Astrocyte of the cerebellum (primary cell): ENCODE measurements at regions not wholly inside any gene's neighbourhood (a gene's known extent, or its start where the extent isn't known, plus 50 kb on each side); places are given as distances from the start of the nearest gene placed in this dataset.

ENCODE experiments used
- DNase-seq: peaks from one replicate; pipeline ENCODE4 v3.0.0-alpha.2; 2011; ENCODE audit warnings: low read depth
- H3K4me3 ChIP-seq: 2 replicates; pipeline ENCODE4 v1.5.1; 2011; ENCODE audit warnings: mild to moderate bottlenecking, low read depth, low read length, moderate library complexity
- in situ Hi-C: cut with HindIII; loops from 2 replicates; pipeline ENCODE4 v1.10.0; 2017; ENCODE audit warnings: low sequenced_read_pairs
- TF ChIP-seq, protein P1 (sequence below): IDR thresholded peaks from 2 replicates; pipeline ENCODE4 v1.5.1; 2012; ENCODE audit warnings: low read length, low read depth, moderate library complexity, mild to moderate bottlenecking; ENCODE audit errors: missing control alignments

DNA sequence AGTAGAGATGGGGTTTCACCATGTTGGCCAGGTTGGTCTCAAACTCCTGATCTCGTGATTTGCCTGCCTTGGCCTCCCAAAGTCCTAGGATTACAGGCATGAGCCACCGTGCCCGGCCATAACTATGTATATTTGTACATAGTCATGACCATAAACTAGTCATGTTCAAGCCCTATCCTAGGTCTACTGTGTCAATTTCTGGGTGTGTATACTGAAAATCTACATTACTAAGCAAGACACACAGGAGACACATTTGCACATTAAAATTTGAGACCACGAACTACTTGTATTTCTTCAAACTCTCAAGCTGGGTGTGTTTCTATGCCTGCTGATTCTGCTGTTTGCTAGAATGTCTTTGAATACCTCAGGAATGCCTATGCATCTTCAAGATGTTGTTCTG, 451.3 kb upstream of the MCTP2 start:
- no peak overlapping the region for H3K4me3 ChIP-seq
- TF ChIP-seq, protein P1, sequence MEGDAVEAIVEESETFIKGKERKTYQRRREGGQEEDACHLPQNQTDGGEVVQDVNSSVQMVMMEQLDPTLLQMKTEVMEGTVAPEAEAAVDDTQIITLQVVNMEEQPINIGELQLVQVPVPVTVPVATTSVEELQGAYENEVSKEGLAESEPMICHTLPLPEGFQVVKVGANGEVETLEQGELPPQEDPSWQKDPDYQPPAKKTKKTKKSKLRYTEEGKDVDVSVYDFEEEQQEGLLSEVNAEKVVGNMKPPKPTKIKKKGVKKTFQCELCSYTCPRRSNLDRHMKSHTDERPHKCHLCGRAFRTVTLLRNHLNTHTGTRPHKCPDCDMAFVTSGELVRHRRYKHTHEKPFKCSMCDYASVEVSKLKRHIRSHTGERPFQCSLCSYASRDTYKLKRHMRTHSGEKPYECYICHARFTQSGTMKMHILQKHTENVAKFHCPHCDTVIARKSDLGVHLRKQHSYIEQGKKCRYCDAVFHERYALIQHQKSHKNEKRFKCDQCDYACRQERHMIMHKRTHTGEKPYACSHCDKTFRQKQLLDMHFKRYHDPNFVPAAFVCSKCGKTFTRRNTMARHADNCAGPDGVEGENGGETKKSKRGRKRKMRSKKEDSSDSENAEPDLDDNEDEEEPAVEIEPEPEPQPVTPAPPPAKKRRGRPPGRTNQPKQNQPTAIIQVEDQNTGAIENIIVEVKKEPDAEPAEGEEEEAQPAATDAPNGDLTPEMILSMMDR: no peak
- in situ Hi-C loops: no loop called here
- no peak for DNase-seq

DNA sequence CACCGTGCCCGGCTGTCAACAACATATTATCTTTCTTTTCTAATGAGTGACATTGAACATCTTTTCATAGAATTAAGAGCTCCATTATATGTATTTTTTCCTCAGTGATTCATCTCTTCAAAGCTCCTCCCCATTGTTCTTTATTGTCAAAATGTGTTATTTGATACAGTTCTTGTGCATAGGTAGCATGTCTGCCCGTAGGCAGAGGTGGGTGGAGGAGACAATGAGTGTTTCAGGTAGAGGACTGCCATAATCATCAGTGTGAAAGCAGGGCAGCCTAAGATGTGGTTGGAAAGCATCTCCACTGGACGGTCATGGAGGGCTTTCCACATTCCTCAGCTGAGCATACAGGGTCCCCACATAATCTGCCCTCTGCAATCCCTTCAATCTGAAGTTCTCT, 452.0 kb upstream of the MCTP2 start:
- TF ChIP-seq, protein P1: no peak
- in situ Hi-C loops: no loop called here

DNA sequence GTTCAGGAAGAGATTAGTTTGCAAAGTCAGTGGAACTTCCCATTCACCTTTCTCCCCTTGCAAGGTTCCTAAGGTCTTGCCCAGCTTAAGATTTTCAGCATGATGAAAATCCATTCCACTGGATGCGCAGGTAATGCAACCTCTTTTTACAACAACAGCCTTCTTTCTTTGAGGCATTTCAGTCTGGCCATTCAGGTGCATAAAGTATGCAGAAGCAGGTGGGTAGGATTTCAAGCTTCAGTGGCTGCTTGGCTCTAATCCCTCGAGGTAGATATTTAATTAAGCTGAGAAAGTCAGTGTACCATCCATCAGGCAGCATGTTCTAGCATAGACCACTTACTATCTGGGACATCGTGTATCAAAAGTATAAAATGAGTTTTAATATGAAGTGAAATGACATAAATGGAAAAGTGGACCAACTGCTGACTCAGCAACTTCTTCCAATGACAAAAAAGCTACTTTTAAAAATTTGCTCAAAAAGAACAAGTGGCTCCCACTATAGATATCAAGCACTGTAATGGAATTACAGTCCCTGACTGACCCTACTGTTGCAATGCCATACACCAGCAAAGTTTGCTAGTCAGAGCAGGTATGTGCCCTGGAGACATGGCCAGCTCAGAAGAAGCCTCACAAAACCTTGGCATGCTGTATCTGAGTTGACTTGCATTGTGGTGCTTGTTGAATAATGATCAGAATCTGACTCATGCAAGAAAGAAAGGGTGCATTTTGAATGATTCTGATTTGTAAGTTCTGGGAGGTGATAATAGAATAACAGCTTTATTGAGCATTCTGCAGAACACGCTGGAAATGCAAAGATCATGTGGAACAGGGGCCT, 459.9 kb upstream of the MCTP2 start:
- TF ChIP-seq, protein P1: no peak
- DNase-seq: no peak
- in situ Hi-C loops: no loop called here
- H3K4me3 ChIP-seq: no peak overlapping the region

More for the DNA sequence above, 452.0 kb upstream of the MCTP2 start:
- DNase-seq: no peak
- H3K4me3 ChIP-seq: no peak overlapping the region

DNA sequence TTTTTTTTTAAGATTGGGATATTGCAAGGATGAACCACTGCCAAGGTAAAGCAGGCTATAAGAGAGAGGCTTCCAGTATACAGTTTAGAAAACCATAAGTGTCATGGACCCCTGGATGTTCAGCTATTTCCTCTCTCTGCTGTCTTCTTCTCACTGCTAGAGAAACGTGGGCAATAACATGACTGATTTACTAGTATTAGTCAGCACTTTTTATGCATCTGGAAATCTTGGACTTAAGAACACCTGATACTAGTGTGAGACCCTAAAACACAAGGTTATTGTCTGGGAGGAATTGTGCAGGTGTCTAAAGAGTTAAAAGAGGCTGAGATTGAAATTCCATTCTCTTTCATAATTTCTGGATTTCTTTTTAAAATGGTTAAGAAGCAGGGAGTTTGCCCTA, 460.6 kb upstream of the MCTP2 start:
- in situ Hi-C loops: no loop called here
- TF ChIP-seq, protein P1: no peak
- DNase-seq: no peak
- no peak overlapping the region for H3K4me3 ChIP-seq

DNA sequence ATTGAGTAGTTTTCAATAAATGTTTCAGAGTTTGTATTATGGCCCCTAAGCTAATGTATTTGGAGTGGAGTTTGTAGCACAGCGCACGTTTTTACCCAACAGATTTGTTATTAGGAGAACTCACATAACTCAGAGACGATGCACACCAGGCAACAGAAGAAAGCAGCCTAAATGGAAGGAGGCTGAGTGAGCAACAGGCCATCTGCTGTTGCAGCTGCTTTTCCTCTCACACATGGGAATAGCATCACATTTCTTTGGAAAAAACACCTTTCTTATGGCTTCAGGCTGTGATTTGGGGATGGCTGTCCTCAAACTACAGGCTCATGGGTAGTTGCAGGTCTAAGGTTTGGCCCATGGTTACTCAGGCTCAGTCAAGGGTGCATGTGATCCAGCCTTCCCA, 469.3 kb upstream of the MCTP2 start:
- DNase-seq: no peak
- H3K4me3 ChIP-seq: no peak overlapping the region
- TF ChIP-seq, protein P1: no peak
- in situ Hi-C loops: no loop called here

DNA sequence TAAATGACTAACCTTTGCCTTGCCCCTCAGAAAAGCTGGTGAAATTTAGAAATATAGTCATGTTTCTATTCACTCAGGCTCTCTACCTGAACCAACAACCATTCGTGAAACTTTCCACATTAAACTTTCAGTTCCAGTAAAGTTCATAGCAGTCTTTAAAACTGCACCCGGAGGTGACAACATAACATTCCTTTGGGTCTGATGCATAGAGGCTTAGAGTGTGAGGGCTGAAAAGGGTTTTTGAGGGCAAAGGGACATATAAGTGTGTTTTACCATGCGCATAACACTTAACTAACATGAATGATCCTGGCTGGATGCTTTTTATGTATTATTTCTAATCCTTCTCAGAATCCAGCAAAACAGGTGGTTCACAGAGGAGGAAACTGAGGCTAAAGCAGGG, 471.7 kb upstream of the MCTP2 start:
- TF ChIP-seq, protein P1: no peak
- no peak for DNase-seq
- H3K4me3 ChIP-seq: no peak overlapping the region
- in situ Hi-C loops: no loop called here
